ENCODE measurements at regions not wholly inside any gene's neighbourhood (a gene's known extent, or its start where the extent isn't known, plus 50 kb on each side); places are given as distances from the start of the nearest gene placed in this dataset.

- DNase-seq (ENCODE audit: low spot score in 2 of 2) (no peak), ATAC-seq (ENCODE audit: low read depth) (no peak)
- no peak overlapping the region for H3K27ac Mint-ChIP-seq
- H3K4me1 Mint-ChIP-seq: no peaks in the 10 kb centered on the region
- H3K27me3 Mint-ChIP-seq: peaks cover 1% of the 10 kb centered on the region
- H3K36me3 Mint-ChIP-seq: peaks cover 3% of the 10 kb centered on the region
- no peak overlapping the region for H3K4me3 Mint-ChIP-seq
- peaks cover 1% of the 10 kb centered on the region for H3K9me3 Mint-ChIP-seq
Observed at GRCh38 chr1:218943371-218943770, 230.3 kb upstream of the LYPLAL1 start.

- Mint-ChIP-seq H3K4me3 (no peak overlapping the region), H3K9me3 (no peaks in the 10 kb centered on the region), H3K27ac (no peak overlapping the region), H3K27me3 (no peaks in the 10 kb centered on the region), H3K4me1 (no peaks in the 10 kb centered on the region), H3K36me3 (no peaks in the 10 kb centered on the region)
- no peak for ATAC-seq (ENCODE audit: low read depth)
- DNase-seq (ENCODE audit: low spot score in 2 of 2): no peak
Observed at GRCh38 chr1:218945050-218945449, 228.6 kb upstream of the LYPLAL1 start.

DNA sequence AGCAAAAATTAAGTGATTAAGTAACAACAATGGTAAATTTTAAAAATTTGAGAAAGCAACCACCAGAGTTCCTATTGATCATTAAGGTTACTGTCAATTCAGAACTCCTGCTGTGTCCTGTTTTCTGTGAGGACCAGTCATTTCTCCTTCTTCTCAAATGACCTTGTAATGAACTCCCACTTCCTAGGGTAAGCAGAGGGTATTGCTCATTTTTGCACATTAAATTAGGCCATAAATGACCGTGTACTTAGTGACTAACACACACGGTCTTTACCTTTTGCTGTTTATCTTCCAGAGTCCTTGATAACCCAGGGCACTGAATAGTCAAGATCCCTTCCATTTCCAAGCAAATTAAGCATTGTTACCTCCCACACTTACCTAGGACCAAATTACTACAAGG, 227.5 kb upstream of the LYPLAL1 start:
- DNase-seq (ENCODE audit: low spot score in 2 of 2) (no peak), ATAC-seq (ENCODE audit: low read depth) (no peak)
- Mint-ChIP-seq H3K4me3 (no peak overlapping the region), H3K27me3 (no peaks in the 10 kb centered on the region), H3K36me3 (no peaks in the 10 kb centered on the region), H3K9me3 (no peaks in the 10 kb centered on the region), H3K27ac (no peak overlapping the region), H3K4me1 (no peaks in the 10 kb centered on the region)

DNA sequence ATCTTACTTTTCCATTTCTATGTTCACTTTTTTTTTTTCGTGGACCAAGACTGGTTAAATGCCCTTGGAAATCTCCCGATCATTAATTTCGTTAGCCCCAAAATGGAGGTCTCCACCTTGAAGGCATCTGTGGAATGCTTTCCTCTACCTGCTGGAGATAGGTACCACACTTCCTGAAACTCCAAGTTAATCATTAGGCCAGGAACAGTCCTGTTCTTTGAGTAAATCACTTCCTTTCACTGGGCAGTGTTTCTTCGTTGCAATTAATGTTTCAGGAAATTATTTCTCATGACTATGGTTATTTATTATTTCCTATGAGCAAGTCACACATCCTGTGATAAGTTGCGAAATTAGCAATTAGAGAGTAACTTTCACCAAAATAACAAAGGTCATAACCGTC, 225.2 kb upstream of the LYPLAL1 start:
- no peak overlapping the region for H3K27ac Mint-ChIP-seq

GRCh38 chr1:218953386-218953785, 220.3 kb upstream of the LYPLAL1 start:
- DNase-seq (ENCODE audit: low spot score in 2 of 2): no peak
- H3K27me3 Mint-ChIP-seq: no peaks in the 10 kb centered on the region
- no peaks in the 10 kb centered on the region for H3K9me3 Mint-ChIP-seq
- no peaks in the 10 kb centered on the region for H3K36me3 Mint-ChIP-seq
- no peak overlapping the region for H3K4me3 Mint-ChIP-seq
- no peak overlapping the region for H3K27ac Mint-ChIP-seq
- no peak for ATAC-seq (ENCODE audit: low read depth)
- no peaks in the 10 kb centered on the region for H3K4me1 Mint-ChIP-seq

More for the DNA sequence above, 225.2 kb upstream of the LYPLAL1 start:
- no peak for ATAC-seq (ENCODE audit: low read depth)
- no peak for DNase-seq (ENCODE audit: low spot score in 2 of 2)
- Mint-ChIP-seq H3K36me3 (no peaks in the 10 kb centered on the region), H3K27me3 (no peaks in the 10 kb centered on the region), H3K4me1 (no peaks in the 10 kb centered on the region), H3K4me3 (no peak overlapping the region), H3K9me3 (no peaks in the 10 kb centered on the region)

GRCh38 chr1:218957971-218958370, 215.7 kb upstream of the LYPLAL1 start:
- ATAC-seq (ENCODE audit: low read depth) (no peak), DNase-seq (ENCODE audit: low spot score in 2 of 2) (no peak)
- no peak overlapping the region for H3K4me3 Mint-ChIP-seq
- H3K27ac Mint-ChIP-seq: no peak overlapping the region
- no peaks in the 10 kb centered on the region for H3K9me3 Mint-ChIP-seq
- H3K36me3 Mint-ChIP-seq: no peaks in the 10 kb centered on the region
- H3K27me3 Mint-ChIP-seq: peaks cover 4% of the 10 kb centered on the region
- H3K4me1 Mint-ChIP-seq: no peaks in the 10 kb centered on the region

DNA sequence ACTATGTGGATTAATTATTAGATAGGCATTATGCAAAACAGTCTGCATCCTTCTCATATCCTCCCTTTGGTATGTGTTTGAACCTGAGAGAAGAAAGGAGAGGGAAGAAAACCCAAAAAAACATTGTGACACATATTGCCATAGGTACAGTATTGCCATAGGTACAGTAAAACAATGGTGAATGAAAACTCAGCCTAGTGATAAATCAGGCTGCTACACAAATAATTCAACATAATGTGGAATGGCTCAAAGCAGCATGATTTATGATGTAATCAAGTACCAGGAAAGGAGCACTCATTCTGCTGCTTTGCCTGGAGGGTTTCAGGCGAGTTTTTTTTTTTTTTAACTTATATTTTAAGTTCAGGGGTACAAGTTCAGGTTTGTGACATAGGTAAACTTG, 213.9 kb upstream of the LYPLAL1 start:
- Mint-ChIP-seq H3K36me3 (no peaks in the 10 kb centered on the region), H3K4me3 (no peak overlapping the region), H3K27ac (no peak overlapping the region), H3K9me3 (no peaks in the 10 kb centered on the region), H3K27me3 (peaks cover 4% of the 10 kb centered on the region), H3K4me1 (no peaks in the 10 kb centered on the region)
- ATAC-seq (ENCODE audit: low read depth): no peak
- DNase-seq (ENCODE audit: low spot score in 2 of 2): no peak

- H3K27ac Mint-ChIP-seq: no peak overlapping the region
- DNase-seq (ENCODE audit: low spot score in 2 of 2) (no peak), ATAC-seq (ENCODE audit: low read depth) (no peak)
- H3K36me3 Mint-ChIP-seq: no peaks in the 10 kb centered on the region
- no peaks in the 10 kb centered on the region for H3K9me3 Mint-ChIP-seq
- H3K4me3 Mint-ChIP-seq: no peak overlapping the region
- no peaks in the 10 kb centered on the region for H3K4me1 Mint-ChIP-seq
- peaks cover 2% of the 10 kb centered on the region for H3K27me3 Mint-ChIP-seq
Observed at GRCh38 chr1:218964471-218965185, 209.1 kb upstream of the LYPLAL1 start.

- no peaks in the 10 kb centered on the region for H3K36me3 Mint-ChIP-seq
- peaks cover 2% of the 10 kb centered on the region for H3K27me3 Mint-ChIP-seq
- H3K4me3 Mint-ChIP-seq: no peak overlapping the region
- DNase-seq (ENCODE audit: low spot score in 2 of 2) (no peak), ATAC-seq (ENCODE audit: low read depth) (no peak)
- no peaks in the 10 kb centered on the region for H3K4me1 Mint-ChIP-seq
- H3K27ac Mint-ChIP-seq: no peak overlapping the region
- H3K9me3 Mint-ChIP-seq: no peaks in the 10 kb centered on the region
Observed at GRCh38 chr1:218965821-218966220, 207.9 kb upstream of the LYPLAL1 start.

GRCh38 chr1:218967254-218967653, 206.4 kb upstream of the LYPLAL1 start:
- Mint-ChIP-seq H3K27me3 (peaks cover 2% of the 10 kb centered on the region), H3K36me3 (no peaks in the 10 kb centered on the region), H3K4me3 (no peak overlapping the region), H3K9me3 (no peaks in the 10 kb centered on the region), H3K27ac (no peak overlapping the region), H3K4me1 (no peaks in the 10 kb centered on the region)
- DNase-seq (ENCODE audit: low spot score in 2 of 2) (no peak), ATAC-seq (ENCODE audit: low read depth) (no peak)

DNA sequence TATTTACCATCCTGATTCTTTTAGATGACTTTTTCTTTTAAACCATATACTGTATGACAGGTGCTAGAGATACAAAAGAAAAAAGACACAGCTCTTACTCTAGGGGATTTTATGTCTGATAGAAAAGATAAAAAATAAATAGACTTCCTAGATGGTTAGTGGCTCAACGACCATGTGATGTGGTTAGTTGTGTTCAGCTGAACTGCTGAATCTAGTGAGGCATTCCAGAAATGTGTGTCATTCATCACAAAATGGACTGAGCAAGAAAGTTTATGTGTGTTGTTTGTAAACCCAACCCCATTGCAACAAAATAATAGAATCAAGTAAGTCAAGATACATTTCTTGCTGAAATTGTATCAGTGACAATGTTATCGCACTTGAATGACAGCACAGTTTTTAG, 205.8 kb upstream of the LYPLAL1 start:
- Mint-ChIP-seq H3K27ac (no peak overlapping the region), H3K9me3 (peaks cover 2% of the 10 kb centered on the region), H3K4me3 (no peak overlapping the region), H3K27me3 (peaks cover 1% of the 10 kb centered on the region), H3K36me3 (no peaks in the 10 kb centered on the region), H3K4me1 (no peaks in the 10 kb centered on the region)
- DNase-seq (ENCODE audit: low spot score in 2 of 2): no peak
- ATAC-seq (ENCODE audit: low read depth): no peak

- Mint-ChIP-seq H3K27ac (no peak overlapping the region), H3K36me3 (no peaks in the 10 kb centered on the region), H3K4me3 (no peak overlapping the region), H3K9me3 (peaks cover 2% of the 10 kb centered on the region), H3K4me1 (no peaks in the 10 kb centered on the region), H3K27me3 (peaks cover 1% of the 10 kb centered on the region)
- no peak for DNase-seq (ENCODE audit: low spot score in 2 of 2)
- ATAC-seq (ENCODE audit: low read depth): no peak
Observed at GRCh38 chr1:218969006-218969405, 204.7 kb upstream of the LYPLAL1 start.

GRCh38 chr1:218970397-218970990, 203.2 kb upstream of the LYPLAL1 start:
- Mint-ChIP-seq H3K9me3 (peaks cover 2% of the 10 kb centered on the region), H3K4me3 (no peak overlapping the region)
- ATAC-seq (ENCODE audit: low read depth): no peak

DNA sequence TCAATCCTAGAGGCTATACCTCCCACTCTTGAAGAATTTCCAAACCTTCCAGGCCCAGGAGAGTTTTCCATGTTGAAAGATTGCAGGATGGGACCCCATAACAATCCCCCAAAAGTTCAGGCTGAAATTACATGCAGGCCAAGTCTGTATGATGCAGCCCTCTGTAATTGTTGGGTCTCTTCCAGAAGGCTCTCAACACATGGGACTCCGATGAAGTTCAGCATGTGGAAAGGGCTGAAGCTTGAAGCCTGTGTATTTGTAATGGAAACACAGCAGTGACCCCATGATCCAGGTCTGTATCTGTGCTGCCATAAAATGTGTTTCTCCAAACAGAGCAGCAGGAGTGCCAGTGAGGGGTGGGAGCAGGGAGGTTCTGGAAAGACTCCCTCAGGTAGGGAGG, 202.5 kb upstream of the LYPLAL1 start:
- Mint-ChIP-seq H3K27ac (no peak overlapping the region), H3K27me3 (peaks cover 1% of the 10 kb centered on the region), H3K9me3 (peaks cover 2% of the 10 kb centered on the region), H3K36me3 (no peaks in the 10 kb centered on the region), H3K4me3 (no peak overlapping the region), H3K4me1 (no peaks in the 10 kb centered on the region)
- ATAC-seq (ENCODE audit: low read depth) (no peak), DNase-seq (ENCODE audit: low spot score in 2 of 2) (no peak)

More at GRCh38 chr1:218970397-218970990, 203.2 kb upstream of the LYPLAL1 start:
- Mint-ChIP-seq H3K27me3 (peaks cover 1% of the 10 kb centered on the region), H3K36me3 (no peaks in the 10 kb centered on the region), H3K4me1 (no peaks in the 10 kb centered on the region), H3K27ac (no peak overlapping the region)
- DNase-seq (ENCODE audit: low spot score in 2 of 2): no peak

- H3K27me3 Mint-ChIP-seq: no peaks in the 10 kb centered on the region
- DNase-seq (ENCODE audit: low spot score in 2 of 2): no peak
- no peak overlapping the region for H3K4me3 Mint-ChIP-seq
- no peak for ATAC-seq (ENCODE audit: low read depth)
- H3K9me3 Mint-ChIP-seq: no peaks in the 10 kb centered on the region
- H3K27ac Mint-ChIP-seq: no peak overlapping the region
- no peaks in the 10 kb centered on the region for H3K36me3 Mint-ChIP-seq
- peaks cover 2% of the 10 kb centered on the region for H3K4me1 Mint-ChIP-seq
Observed at GRCh38 chr1:218980881-218981280, 192.8 kb upstream of the LYPLAL1 start.

Data from memory B cell (primary cell).